HG03565 (cell line): ENCODE measurements at regions not wholly inside any gene's neighbourhood (a gene's known extent, or its start where the extent isn't known, plus 50 kb on each side); places are given as distances from the start of the nearest gene placed in this dataset.
"Not testable (repeated sequence)": the region's sequence is repeated elsewhere in the genome, so short reads cannot be mapped to it uniquely, and the experiment has no call there.

Source experiments
- ATAC-seq: cut with Tn5 transposase; IDR thresholded peaks from one replicate; pipeline ENCODE4 v1.9.1; 2021; ENCODE audit warnings: mild to moderate bottlenecking, moderate library complexity; ENCODE audit not compliant: unreplicated experiment

DNA sequence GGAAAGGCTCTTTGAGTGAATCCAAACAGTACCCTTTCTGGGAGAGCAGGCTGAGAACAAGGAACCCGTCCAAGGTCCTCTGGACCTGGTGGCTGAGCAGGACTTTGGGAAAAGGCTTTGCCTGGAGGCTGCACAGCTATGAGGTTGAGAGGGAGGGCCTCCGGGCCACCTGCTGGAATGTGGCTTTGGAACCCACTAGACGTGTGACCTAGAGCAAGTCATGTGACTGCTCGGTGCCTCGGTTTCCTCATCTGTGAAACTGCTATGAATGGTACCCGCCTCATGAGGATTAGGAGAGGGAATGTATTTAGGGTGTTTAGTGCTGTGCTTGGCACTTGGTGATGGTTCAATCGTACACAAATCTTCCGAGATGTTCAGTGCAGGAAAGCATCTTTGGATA is 50.4 kb downstream of the HAPSTR1 start:
- ATAC-seq = no peak

DNA sequence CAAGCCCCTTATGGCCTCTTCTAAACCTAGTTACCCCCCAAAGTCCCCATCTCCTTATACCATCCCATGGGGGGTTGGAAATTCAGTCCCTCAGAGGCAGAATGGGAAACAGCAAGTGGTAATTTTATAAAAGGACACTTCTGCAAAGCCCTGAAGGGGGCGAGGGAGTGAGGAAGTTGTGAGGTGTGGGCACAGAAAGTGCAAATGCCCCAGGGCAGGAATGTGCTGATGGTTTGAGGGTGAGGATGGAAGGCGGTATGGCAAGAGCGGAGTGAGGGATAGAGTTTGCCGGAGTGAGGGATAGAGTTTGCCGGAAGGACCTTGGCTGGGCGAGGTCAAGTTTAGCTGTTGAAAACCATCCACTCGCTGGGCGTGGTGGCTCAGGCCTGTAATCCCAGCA is 52.7 kb downstream of the HAPSTR1 start:
- no peak for ATAC-seq

DNA sequence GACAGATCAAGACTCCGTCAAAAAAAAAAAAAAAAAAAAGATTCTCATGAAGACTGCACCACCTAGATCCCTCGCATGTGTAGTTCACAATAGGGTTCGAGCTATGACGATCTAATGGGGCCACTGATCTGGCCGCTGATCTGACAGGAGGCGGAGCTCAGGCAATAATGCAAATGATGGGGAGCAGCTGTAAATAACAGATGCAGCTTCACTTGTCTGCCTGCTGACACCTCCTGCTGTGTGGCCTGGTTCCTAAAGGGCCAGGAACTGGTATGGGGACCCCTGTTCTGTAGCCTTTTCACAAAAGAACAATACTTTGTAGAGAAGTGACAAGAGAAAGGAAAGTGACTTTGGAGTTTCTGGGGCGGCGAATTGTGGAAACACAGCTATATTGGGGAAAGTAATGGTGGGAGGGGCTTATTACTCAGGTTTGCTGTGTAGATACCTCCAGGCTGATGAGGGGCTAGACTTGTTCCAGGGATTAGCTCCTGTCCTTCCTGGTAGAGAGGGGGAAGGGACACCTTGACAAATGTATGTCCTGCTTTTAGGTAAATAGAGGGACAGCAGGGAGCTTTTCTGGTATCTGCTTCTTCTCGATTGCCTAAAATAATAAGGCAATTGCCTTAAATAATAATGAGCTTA is 57.1 kb downstream of the HAPSTR1 start:
- ATAC-seq = no peak

DNA sequence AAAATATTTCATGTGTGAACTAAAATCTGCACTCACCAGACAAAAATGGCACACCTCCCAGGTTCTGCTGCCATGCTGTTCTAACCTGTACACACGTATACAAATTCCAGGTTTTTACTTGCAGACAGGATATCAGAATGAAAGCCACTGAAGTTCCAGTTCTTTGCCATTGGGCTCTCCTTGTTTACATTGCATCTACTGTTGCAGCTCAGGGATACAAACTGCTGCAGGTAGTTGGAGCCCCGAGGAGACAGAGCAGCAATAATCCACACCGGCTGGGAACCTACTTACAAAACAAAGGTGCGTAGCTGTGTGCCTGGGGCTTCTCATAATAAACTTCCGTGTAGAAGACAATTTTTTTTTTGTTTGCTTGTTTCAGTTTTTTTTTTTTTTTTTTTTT is 59.6 kb downstream of the HAPSTR1 start:
- no peak for ATAC-seq

DNA sequence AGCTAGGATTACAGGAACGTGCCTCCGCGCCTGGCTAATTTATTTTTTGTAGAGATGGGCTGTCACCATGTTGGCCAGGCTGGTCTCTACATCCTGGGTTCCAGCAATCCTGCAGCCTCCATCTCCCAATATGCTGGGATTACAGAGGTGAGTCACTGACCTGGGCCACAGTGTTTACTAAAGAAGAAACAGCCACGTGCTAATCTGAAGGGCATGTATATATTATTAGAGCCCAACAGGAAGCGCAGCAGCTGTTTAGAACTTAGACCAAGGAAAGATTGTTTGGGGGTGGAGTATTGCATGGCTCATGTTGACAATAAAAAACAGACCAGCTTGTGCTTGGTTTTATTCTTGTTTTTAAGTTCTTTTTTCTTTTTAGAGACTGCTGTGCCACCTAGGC is 60.2 kb downstream of the HAPSTR1 start:
- no peak for ATAC-seq

DNA sequence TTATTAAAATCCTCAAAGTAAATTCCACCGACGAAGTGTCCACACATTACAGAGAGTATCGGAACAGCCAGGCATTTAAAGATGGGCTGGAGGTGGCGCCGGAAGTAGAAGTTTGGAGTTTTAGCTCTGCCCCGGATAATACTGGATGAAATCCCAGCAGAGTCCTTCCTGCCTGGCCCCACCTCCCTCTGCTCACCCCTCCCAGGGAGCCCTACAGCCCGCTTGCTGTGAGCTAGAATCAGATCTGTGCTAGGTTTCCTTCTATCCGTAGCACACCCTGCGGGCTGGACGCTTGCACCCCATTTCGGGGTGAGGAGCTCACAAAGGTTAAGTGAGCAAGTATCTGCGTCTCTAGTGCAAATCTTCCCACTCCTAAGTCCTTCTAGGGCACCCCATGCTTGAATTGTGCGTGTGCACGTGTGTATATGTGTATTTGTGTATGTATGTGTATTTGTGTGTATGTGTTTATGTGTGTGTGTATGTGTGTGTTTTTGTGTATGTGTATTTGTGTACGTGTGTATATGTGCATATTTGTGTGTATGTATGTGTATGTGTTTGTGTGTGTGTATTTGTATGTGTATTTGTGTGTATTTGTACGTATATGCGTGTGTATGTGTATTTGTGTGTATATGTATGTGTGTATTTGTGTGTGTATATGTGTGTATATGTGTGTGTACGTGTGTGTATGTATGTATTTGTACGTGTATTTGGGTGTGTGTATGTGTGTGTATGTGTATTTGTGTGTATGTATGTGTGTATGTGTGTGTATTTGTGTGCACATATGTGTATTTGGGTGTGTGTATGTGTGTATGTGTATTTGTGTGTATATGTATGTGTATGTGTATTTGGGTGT is 61.4 kb downstream of the HAPSTR1 start:
- ATAC-seq = no peak

DNA sequence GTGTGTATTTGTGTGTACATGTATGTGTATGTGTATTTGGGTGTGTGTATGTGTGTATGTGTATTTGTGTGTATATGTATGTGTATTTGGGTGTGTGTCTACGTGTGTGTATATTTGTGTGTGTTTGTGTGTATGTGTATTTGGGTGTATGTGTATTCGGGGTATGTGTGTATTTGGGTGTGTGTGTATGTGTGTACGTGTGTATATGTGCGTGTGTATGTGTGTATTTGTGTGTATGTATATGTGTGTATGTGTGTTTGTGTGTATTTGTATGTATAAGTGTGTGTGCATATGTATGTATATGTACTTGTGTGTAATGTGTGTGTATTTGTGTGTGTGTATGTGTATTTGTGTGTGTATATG is 62.0 kb downstream of the HAPSTR1 start:
- ATAC-seq = no peak

DNA sequence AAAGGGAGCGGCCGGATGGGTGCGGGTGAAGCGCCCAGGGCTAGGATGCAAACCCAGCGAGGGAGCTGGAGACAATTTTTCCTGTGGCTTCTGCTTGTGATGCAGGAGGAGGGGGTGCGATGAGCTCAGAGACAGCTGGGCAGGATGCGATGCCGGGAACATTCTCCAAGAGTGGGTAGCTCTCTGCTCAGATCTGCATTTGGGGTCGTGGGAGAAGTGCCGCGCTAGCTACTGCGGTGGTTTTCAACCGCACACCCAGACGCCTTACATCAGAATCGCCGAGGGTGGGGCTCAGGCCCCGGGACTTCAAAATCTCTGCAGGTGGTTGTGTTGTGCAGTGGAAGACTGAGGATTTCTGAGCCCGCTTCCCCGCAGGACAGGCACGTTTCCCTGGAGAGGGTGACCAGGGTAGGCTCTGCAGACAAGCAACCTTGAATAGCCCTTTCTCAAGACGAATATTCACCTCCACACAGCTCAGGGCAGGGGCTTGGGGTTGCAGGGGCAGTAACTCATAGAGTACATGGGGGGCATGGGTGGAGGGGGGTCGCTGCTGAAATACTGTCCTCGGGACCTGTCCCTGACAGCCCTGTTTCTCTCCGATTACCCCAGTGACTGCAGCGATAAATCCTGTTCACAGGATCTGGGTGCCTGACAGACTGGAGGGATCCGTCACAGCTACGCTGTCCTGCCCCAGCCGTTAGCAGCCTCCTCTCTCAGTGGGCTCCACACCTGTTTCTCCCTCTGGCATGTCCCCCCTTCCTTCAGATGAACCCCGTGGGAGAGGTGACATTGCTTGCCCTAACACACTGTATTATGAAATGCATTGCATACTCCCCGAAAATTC is 63.3 kb downstream of the HAPSTR1 start:
- no peak for ATAC-seq

DNA sequence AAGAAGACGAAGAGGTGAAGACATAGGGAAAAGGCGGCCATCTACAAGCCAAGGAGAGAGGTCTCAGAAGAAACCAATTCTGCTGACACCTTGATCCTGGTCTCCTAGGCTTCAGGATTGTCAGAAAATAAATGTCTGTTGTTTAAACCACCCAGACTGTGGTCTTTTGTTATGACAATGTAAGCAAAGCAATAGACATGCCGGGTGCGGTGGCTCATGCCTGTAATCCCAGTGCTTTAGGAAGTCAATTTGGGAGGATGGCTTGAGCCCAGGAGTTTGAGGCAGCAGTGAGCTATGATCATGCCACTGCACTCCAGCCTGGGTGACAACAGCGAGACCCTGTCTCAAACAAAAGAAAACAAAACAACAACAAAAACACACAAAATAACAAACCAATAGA is 64.4 kb downstream of the HAPSTR1 start:
- ATAC-seq = no peak

DNA sequence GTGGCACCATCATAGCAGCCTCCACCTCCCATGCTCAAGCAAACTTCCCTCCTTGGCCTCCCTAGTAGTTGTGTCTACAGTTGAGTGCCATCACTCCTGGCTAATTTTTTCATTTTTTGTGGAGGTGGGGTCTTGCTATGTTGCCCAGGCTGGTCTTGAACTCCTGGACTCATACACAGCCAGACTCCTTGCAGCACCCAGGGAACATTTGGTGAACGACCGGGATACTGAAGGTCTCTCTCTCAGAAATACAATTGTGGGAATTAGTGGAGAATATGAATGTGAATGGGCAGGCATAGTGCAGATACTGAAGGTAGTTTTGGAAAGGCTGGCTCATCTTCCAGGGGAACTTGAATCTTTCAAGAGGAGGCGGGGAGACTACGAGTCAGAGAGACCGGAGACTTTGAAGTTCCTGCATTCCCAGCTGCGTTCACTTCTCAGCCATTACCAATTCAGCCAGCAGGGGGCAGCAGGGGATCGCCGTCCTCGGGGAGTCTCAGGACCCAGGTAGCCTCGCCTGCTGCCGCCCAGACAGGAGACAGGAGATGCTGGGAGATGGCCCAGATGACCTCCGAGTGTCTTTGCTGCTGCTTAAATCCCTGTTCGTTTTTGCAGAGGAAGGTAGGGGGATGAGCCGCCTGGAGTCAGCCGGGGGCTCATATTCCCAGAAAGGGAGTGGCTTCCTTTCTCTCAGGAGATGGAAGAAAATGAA is 68.6 kb downstream of the HAPSTR1 start:
- no peak for ATAC-seq

DNA sequence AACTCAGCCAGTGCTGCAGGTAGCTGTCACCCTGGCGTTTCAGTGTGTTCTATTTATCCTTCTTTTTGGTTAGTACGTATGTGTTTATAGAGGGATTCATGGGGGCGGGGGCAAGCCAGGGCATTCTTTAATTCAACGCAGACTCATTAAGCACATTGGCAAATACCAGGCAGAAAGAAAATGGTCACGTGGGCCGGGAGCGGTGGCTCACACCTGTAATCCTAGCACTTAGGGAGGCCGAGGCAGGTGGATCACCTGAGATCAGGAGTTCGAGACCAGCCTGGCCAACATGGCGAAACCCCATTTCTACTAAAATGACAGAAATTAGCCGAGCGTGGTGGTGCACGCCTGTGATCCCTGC is 69.1 kb downstream of the HAPSTR1 start:
- no peak for ATAC-seq

DNA sequence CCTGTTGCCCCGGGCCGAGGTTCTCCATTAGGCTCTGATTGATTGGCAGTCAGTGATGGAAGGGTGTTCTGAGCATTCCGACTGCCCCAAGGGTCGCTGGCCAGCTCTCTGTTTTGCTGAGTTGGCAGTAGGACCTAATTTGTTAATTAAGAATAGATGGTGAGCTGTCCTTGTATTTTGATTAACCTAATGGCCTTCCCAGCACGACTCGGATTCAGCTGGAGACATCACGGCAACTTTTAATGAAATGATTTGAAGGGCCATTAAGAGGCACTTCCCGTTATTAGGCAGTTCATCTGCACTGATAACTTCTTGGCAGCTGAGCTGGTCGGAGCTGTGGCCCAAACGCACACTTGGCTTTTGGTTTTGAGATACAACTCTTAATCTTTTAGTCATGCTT is 74.2 kb downstream of the HAPSTR1 start:
- no peak for ATAC-seq

DNA sequence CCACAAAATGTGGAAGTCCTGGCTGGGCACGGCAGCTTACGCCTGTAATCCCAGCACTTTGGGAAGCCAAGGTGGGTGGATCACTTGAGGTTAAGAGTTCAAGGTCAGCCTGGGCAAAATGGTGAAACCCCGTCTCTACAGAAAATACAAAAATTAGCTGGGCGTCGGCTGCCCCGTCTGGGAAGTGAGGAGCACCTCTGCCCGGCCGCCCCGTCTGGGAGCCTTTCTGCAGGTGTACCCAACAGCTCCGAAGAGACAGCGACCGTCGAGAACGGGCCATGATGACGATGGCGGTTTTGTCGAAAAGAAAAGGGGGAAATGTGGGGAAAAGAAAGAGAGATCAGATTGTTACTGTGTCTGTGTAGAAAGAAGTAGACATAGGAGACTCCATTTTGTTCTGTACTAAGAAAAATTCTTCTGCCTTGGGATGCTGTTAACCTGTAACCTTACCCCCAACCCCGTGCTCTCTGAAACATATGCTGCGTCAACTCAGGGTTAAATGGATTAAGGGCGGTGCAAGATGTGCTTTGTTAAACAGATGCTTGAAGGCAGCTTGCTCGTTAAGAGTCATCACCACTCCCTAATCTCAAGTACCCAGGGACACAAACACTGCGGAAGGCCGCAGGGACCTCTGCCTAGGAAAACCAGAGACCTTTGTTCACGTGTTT is 75.0 kb downstream of the HAPSTR1 start:
- not testable (repeated sequence) for ATAC-seq

DNA sequence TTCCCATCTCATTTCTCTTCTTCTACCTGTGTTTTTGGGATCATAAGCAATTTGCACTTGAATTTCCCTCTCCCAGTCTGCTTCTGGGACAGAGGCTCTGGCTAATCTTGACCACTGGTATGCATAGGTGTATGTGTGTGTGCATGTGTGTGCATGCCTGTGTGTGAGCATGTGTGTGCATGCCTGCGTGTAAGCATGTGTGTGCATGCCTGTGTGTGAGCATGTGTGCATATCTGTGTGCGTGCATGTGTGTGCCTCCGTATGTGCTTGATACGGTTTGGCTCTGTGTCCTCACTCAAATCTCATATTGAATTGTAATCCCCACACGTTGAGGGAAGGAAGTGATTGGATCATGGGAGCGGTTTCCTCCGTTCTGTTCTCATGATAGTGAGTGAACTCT is 77.7 kb downstream of the HAPSTR1 start:
- no peak for ATAC-seq

DNA sequence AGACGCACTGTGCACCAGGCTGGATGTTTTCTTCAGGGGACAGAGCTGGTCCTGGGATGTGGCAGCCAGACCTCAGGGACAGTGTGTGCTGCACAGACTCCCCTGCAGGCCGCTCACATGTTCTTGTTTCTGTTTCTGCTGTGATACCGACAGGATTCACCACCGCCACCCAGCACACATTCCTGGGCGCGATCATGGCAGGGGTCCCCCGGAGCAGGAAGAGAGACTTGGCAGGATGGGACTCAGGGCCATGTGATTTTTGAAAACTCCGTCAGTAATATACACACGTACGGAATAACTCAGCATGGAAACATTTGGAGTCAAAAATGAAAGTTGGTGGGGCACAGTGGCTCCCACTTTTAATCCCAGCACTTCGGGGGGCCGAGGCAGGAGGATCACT is 79.0 kb downstream of the HAPSTR1 start:
- no peak for ATAC-seq

DNA sequence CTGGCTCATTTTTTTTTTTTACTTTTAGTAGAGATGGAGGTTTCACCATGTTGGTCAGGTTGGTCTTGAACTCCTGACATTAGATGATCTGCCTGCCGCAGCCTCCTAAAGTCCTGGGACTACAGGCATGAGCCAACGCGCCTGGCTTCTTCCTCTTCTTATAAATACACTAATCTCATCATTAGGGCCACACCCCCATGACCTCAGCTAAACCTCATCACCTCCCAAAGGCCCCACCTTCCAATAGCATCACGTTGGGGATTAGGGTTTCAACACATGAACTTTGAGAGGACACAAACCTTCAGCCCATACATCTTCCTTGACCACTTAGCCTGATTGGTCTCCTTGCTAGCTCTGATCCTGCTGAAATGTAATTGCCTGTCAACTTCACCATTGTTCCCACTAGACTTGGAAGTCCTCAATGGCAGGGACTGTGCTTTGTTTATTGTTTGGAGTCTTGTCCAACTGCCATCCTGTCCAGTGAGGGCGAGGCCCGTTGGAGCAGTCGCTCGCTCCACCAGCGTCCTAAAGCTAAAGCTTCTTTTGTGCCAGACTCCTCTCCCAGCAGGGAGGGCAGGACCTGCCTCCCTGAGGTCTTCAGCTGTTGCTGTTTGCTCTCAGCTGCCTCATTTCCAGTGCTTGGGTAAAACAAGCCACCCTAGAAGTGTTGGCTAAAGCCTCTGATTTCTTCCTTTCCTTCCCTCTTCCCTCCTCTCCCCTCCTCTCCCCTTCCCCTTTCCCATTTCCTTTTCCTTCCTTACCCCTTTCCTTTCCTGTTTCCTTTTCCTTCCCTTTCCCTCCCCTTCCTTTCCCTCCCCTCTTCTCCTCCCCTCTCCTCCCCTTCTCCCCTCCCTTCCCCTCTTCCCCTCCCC is 85.3 kb downstream of the HAPSTR1 start:
- ATAC-seq = no peak

DNA sequence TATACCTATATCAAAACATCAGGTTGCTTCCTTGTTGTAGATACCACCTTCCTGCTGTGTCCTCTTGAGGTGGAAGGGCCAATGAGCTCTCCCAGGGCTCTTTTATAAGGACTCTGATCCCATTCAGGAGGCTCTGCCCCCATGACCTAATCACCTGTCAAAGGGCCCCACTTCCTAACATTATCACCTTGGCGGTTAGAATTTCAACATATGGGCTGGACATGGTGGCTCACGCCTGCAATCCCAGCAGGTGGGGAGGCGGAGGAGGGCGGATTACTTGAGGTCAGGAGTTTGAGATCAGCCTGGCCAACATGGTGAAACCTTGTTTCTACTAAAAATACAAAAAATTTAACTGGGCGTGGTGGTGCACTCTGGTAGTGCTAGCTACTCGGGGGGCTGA is 86.4 kb downstream of the HAPSTR1 start:
- ATAC-seq = no peak

DNA sequence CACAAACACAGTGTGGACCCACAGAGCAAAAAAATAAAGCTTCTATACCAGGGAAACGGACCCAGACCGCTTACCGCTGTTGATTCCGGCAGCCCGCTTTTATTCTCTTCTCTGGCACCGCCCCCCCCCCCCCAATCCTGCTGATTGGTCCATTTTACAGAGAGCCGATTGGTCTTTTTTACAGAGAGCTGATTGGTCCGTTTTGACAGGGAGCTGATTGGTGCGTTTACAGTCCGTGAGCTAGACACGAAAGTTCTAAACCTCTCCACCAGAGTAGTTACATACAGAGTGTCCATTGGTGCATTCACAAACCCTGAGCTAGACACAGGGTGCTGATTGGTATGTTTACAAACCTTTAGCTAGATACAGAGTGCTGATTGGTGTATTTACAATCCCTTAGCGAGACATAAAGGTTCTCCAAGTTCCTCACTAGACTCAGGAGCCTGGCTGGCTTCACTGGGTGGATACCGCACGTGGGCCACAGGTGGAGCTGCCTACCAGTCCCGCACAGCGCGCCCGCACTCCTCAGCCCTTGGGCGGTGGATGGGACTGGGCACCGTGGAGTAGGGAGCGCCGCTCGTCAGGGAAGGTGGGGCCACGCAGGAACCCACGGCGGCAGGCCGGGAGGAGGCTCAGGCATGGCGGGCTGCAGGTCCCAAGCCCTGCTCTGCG is 92.4 kb downstream of the HAPSTR1 start:
- no peak for ATAC-seq

DNA sequence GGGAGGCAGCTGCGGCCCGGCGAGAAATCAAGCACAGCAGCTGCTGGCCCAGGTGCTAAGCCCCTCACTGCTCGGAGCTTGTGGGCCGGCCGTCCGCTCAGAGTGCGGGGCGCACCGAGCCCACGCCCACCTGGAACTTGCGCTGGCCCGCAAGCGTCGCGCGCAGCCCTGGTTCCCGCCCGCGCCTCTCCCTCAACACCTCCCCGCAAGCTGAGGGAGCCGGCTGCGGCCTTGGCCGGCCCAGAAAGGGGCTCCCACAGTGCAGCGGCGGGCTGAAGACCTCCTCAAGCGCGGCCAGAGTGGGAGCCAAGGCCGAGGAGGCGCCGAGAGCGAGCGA is 92.9 kb downstream of the HAPSTR1 start:
- ATAC-seq = no peak
